GM21786 (cell line): ENCODE measurements at regions not wholly inside any gene's neighbourhood (a gene's known extent, or its start where the extent isn't known, plus 50 kb on each side); places are given as distances from the start of the nearest gene placed in this dataset.
"Not testable (repeated sequence)": the region's sequence is repeated elsewhere in the genome, so short reads cannot be mapped to it uniquely, and the experiment has no call there.

Experiments
- ATAC-seq: cut with Tn5 transposase; IDR thresholded peaks from one replicate; pipeline ENCODE4 v1.9.1; 2021; ENCODE audit not compliant: unreplicated experiment

DNA sequence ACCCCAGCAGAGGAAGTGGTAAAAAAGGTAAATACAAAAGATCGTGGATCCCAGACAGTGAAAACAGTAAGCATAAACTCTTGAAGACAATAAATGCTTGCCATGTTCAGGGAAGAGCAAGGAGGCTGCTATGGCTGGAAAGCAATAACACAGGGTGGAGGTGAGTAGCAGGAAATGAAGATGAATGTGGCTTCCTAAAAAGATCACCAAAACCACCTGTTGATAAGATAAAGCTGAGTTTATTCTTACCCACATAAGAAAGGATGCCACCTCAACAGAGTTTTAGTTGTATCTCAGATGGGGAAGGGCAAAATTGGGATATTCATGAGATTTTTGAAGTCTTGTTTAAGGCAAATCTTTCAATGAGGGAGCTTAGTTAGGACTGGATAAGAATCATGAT, 273.3 kb downstream of the MSX2 start:
- no peak for ATAC-seq

DNA sequence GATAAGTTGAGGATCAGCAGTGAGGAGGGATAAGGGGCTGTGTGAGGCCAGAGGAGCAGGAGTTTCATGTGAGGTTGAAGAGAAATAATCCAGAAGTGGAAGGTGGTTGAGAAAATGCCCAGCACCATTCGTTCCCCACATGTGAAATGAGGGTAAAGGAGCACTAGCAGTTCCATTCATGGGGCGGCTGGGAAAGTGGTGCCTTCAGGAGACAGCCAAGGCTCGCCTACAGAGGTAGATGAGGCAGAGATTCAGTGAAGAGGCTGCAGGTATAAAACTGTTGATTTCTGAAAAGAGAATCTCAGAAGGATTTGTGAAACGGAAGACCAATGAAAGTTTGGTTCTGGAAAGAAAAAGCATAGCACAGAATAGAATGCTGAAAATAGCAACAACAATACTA, 272.6 kb downstream of the MSX2 start:
- ATAC-seq = no peak

DNA sequence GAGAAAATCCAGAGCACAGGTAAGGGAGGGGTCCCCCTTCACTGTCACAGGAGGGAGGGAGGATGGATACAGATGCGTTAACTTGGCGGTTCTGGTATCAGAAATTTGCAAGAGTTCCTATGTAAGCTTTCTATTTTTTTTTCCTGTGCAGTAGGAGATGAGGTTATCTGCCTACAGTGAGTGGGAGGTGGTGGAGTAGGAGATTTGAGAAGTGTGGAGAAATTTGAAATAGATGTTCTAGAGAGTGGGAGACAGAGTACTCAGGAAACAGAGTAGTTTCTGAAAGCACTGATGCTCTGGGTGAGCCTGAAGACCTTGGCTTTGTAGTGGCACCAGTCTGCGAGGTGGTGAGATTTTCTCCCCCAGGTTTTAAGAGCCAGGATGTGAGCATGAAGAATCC, 271.4 kb downstream of the MSX2 start:
- ATAC-seq = no peak

DNA sequence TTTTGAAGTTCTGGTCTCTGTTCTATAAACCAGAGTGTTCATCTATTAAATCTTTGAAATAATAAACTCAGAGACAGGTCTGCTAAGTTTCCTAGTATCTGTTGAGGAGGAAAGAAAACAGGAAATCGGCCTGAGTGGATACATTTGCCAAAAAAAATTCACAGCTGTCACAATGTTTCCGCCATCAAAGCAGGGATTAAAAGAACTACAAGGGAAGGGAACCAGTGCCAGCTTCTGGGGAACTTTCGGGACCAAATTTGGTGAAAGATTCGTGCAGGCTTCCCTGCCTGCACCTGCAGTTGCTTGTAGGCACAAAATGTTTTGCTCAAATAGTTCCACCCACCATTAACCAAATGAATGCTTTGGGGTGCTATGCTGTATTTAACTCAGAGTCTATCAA, 267.5 kb downstream of the MSX2 start:
- ATAC-seq = no peak

DNA sequence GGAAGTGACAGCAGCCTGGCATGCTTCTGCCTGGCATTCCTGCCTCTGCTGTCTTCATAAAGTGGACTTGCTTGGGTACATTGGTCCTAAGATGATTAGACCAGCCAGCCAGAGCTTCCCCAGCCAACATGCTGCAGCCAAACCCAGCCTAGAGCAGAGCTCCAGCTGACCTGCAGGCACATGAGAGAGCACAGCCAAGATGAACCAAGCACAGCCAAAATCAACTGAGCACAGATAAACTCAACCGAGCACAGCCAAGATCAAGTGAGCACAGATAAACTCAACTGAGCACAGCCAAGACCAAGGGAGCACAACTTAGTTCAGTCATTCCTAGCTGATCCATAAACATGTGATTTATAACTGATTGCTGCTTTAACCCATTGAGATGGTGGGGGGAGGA, 266.5 kb downstream of the MSX2 start:
- ATAC-seq = no peak

DNA sequence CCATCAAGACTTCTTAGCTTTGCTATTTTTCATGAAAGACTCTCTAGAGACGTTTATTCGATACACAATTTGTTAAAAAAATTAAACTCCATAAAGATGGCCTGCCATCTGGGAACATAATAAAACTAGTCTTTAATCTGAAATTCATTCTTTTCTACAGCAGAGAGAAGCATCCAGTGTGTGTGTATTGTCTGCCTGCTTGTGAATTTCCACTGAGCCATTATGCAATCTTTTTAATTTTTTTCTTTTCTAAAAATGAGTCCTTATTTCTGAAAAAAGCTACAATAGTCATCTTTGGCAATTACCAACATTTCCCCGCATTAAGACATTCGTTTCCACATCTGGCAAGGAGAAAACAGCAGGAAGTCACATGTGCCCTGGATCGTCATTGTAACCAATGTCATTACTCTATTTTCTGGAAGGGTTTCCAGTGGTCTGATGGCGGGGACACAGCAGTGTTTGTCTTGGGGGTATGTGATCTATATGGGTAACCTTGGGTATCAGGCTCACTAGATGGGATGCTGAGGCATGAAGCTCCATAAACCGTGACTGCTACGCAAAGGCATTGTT, 263.1 kb downstream of the MSX2 start:
- no peak for ATAC-seq

DNA sequence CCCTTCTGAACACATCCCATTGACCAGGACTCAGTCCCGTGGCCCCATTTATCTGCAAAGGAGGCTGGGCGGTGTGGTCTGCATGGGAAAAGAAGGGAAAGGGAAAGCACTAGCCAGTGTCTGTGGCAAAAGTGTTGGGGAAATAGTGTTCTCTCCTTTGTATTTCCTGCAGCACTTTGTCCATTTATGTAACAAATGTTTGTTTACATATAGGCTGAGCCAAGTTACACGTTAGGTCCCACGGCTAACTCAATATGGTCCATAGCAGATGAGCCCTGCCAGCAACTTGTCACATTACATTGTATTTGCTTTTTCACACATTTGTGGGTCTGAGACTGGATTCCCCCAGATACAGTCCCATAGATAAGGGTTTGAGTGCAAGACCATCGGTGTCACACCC, 260.5 kb downstream of the MSX2 start:
- no peak for ATAC-seq

DNA sequence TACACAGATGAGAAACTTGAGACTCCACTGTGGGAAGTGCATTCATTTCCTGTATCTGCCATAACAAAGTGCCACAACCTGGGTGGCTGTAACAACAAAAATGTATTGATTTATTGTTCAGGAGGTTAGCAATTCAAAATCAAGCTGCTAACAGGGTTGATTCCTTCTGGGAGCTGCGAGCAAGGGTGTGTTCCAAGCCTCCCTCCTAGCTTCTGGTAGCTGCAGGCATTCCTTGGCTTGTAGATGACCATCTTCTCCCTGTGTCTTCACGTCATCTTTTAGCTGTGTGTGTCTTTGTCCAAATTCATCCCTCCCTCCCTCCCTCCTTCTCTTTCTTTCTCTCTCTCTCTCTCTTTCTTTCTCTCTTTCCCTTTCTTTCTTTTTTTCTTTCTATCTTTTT, 258.1 kb downstream of the MSX2 start:
- no peak for ATAC-seq

DNA sequence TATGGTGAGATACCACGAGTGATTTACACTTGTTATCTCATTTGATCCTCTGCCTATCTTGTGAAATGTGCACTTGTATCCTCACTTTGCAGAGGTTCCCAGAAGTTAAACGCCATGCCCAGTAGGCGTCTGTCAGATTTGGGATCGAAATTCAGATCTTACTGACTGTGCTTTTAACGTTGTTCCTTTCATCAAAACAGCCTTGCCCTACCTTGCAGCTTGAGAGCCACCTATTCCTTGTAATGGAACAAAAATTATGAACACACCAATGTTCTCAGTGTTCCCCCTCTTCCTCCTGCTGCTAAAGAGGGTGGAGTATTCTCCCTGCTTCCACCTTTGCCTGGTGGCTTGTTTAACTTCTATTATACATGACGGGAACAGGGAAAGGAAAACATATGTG, 257.0 kb downstream of the MSX2 start:
- no peak for ATAC-seq

DNA sequence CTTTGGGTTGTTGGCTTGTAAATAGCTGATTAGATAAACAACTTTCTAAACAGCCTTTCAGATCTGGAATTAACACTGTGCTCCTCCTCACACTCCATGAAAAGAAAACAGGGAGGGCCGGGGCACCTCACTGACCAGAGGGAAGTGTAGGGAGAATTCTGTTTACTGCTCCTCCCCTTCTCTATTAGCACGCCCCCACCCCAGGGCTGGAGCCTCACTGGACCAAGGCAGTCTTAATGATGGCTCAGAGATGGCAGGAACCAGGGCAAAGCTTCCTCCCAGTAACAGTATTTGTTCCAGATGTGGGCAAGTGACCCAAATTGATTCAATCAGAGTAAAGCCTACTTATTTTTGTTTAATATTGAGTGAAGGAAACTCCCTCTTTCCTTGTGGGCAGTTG, 256.6 kb downstream of the MSX2 start:
- no peak for ATAC-seq

DNA sequence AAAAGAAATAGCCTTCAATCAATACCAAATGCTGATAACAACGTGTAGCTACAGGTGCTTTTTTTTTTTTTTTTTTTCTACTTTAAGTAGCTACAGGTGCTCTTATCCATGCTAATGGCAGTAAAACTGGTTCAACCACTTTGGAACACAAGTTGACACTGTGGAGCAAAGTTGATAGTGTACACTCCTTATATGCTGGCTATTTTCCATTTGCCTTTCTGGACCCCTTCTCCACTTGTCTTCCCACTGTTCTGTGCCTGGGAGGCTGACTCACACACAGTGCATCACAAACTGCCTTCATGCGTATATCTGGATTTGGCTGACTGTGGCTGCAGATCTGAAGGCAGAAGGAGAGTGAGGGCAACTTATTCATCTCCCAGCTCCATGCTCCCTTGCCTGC, 247.9 kb downstream of the MSX2 start:
- no peak for ATAC-seq

DNA sequence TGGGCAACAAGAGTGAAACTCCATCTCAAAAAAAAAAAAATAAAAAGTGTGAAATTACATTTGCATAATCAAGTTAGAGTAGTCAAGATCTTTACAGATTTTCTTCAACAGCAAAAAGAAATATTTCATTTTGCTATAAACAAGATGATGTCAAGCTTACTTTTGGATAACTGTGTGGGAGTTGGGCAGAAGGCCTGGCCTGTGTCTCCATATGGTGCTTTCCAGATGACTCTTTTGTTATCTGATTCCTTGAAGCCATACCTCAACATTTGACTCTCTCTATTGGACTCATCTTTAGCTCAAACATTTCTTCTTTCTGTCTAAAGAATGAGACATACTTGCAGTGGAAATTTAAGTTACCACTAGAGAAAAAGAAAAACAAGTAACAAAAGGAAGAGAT, 246.8 kb downstream of the MSX2 start:
- ATAC-seq = no peak

DNA sequence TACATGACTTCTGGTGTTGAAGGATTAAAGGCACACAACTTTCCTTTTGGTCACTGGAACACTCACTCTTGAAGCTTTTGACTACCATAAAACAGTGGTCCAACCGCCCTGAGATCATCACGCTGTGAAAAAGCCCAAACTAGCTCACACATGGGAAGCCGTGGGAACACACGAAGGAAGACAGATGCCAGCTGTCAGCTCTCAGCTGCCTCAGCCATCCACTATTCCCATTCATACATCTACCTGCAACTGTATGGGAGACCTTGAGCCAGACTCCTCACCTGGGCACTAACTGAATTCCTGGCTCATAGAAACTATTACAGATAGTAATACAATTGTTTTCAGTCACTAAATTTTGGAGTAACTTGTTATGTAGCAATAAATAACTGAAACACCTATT, 246.1 kb downstream of the MSX2 start:
- ATAC-seq = no peak

DNA sequence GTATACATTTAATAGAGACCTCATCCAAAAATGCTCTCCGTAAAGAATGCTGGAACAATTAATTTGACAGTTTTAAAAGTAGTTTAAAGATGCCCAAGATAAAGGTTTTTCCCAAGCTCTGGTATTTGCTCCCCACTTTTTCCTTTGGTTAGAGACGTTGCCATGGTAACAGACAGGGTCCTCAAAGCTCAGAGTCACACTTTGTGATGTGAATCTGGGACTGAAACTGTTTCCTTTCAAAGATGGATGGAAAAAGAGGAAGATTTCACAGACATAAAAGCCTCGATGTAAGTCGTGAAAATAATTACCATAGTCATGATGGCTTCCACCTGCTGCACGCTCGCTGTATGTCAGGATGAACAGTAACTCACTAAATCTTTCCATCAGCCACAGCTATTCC, 229.5 kb downstream of the MSX2 start:
- ATAC-seq = no peak

DNA sequence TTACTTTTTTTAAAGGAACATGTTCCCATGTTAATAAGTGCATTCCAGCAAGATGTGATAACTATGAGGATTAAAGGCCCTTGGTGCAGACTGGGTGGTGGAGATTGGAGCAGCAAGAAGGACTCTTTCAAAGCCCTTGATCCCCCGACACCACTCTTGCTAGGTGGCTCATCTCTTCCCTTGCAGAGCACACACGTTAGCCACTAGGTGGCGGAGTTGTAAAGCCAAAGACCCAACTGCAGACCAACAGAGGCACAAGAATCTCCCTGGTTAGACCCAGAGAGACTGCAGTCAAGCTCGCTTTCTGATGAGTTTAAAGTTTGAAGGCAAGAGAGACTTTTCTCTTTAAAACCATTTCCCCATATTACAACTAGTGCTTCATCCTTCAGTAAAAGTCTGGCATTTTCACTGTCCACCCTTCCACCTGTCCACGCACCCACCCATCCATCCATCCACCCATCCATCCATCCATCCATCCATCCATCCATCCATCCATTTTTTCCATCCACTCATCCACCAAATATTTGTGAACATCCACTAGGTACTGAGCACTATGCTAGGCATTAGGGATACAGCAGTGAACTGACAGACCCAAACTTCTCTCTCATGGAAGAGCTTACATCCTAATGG, 226.9 kb downstream of the MSX2 start:
- no peak for ATAC-seq

DNA sequence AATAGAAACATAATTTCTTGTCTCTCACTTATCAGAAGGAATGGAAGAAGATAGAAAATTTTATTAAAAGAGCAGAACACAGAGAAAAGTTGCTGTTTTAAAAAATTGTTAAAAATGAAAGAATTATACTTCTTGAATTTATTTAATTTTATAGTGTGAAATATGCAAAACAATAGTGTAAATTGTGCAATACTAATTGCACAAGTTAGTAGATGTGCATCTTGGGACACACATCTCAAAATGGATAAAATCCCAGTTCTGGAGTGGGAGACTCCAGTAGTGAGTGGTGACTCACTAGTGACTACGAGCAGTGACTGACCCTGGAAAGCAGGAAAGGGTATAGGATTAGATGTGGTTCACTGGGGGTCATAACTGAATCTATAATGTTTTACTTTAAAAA, 223.2 kb downstream of the MSX2 start:
- ATAC-seq = no peak

DNA sequence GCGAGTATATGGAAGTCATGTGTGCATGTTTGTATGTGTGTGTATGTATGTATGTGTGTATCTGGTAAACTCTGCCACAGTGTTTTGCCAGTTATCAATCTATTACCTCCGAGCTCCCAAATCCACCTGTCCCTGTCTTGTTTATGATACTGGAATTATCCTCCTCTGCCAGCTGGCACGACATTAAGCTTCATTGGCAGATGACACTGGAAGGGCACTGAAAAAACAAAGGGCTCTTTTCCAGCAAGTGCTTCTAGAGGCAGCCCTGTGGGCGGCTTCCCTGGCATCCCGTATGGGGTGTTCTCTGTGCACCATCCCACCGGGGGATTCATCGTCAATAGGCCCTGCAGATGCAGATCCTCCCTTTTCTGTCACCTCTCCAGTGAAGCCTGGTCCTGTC, 221.5 kb downstream of the MSX2 start:
- no peak for ATAC-seq

DNA sequence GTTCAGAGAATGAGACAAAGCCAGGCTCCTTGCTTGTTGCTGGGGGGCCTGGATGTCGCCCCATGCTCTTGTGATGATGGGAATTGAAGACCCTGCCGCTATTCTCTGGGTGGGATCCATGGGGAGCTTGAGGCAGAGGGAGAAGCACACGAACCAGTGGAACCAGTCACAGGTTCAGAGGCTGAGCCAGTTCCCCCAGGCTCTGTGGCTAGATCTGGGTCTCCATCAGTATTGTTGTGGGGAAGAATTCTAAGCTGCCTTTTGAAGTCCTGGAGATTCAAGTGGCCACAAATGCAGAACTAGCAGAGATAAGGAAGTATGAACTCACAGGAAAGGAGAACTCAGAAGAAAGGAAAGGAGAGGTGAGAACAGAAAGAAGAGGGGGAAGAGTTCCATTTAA, 219.4 kb downstream of the MSX2 start:
- ATAC-seq = no peak

DNA sequence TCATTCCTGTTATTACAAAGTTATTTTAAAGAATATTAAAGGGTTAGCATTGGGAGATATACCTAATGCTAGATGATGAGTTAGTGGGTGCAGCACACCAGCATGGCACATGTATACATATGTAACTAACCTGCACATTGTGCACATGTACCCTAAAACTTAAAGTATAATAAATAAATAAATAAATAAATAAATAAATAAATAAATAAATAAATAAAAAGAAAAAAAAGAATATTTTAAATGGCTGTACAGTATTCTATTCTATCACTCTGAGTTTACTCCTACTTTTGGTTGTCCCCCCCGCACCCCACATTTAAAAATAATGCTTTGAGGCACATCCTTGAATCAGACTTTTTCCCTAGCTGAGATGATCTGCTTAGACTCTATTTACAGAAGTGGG, 218.6 kb downstream of the MSX2 start:
- not testable (repeated sequence) for ATAC-seq

DNA sequence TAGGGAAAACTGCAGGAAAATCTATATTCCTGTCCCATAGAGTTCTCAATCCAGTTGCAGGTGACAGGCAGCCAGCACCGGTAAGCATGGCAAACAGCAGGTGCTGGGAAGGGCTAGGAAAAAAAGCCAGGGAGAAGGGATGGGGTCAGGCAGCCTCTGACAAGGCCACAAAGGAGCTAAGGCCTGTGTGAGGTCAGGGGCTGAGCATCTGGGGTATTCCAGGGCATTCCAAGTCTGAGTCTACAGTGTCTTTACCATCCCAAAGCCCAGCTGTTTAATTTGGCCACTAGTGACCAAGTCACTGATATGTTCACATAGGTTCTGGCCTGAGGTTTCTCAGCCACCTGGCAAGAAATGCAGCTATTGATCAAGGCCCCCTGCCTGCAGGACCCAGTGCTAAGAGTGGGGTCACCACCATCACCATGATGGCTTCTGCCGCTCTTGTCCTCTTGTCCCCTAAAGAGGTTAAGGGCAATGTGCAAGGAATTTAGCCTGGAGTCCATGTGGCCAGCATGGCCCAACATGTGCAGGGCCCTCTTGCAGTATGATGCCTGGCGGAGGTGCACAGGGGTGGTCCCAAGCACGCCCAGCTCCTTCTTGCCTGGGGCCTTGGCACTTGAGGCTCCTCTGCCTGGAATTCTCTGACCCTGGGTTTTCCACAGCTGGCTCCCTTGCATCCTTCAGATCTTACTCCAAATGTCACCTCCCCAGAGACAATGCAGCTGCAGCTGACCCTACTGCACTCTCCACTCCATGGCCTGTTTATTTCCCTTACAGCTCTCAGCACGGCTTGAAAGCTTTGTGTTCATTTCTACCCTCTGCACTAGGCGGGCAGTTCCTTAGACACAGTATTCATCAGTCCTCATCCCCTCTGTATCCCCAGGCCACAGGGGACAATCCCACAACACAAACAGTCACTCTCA, 213.1 kb downstream of the MSX2 start:
- no peak for ATAC-seq

DNA sequence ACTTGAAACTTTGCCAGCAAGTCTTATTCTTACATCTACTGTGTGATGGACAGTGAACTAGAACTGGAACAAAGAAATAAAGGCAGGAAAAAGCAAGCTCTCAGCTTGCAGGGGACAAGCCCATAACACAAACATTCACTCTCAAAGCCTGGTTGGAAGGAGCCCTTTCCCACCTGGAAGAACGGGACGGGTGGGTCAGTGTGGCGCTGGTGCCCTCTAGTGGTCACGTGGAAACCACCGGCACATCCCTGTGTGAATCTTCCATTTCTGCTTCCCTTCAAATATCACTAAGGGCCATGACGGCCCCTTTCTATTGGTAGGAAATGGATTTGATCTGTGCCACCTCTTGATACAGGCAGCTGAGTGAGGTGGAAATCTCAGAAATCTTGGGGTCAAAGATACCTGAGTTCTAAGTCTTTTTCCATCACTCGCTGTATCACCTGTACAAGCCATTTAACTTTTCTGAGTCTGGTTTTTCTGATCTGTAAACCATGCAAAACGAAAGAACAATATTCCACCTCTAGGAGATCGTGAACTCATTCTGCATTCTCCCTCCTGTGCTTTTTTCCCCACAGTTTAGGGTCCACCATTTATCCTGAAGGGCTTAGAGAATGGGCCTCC, 211.6 kb downstream of the MSX2 start:
- ATAC-seq = no peak

DNA sequence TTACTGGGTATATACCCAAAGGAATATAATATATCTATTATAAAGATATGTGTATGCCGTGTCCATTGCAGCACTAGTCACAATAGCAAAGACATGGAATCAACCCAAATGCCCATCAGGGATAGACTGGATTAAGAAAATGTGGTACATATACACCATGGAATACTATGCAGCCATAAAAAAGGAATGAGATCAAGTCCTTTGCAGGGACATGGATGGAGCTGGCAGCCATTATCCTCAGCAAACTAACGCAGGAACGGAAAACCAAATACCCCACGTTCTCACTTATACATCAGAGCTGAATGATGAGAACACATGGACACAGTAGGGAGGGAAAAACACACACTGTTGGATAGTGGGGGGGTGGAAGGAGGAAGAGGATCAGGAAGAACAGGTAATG, 206.7 kb downstream of the MSX2 start:
- not testable (repeated sequence) for ATAC-seq
